H1 (cell line): ENCODE measurements at regions not wholly inside any gene's neighbourhood (a gene's known extent, or its start where the extent isn't known, plus 50 kb on each side); places are given as distances from the start of the nearest gene placed in this dataset.

ENCODE experiments used
- CTCF ChIA-PET: fragments of 300-600 bp; sonication (Branson Sonifier 250); formaldehyde crosslinking; loops from one replicate; lab custom pipeline; 2021; ENCODE audit not compliant: partially characterized antibody; lab: Charles Lee
- POLR2A ChIA-PET: fragments of 300-600 bp; sonication (Branson Sonifier 250); formaldehyde crosslinking; loops from one replicate; lab custom pipeline; 2021; ENCODE audit warnings: inconsistent platforms; ENCODE audit not compliant: partially characterized antibody; lab: Charles Lee
- DNase-seq, 2 experiments: peaks; one replicate each; pipeline versions ENCODE4 v3.0.0 to v3.0.0-alpha.2; 2010 to 2022; ENCODE audit warnings: low spot score in 2 of 2, low read depth in 1 of 2, mixed read lengths in 1 of 2
- FAIRE-seq: peaks from 2 replicates; lab custom pipeline; 2011; peaks lifted over from hg19 to GRCh38; lab: Jason Lieb, UNC
- H2AFZ ChIP-seq: 2 replicates; pipeline ENCODE4 v1.8.1; 2012; ENCODE audit warnings: low read length, inconsistent platforms
- H2AK5ac ChIP-seq: 2 replicates; pipeline ENCODE4 v1.6.1; 2013; ENCODE audit warnings: low read depth, low read length
- H2BK120ac ChIP-seq: replicated peaks from 2 replicates; pipeline ENCODE3; 2013; ENCODE audit warnings: low read depth, low read length, inconsistent platforms
- H2BK12ac ChIP-seq: 2 replicates; pipeline ENCODE4 v1.6.1; 2013; ENCODE audit warnings: low read depth, low read length
- H2BK15ac ChIP-seq: 2 replicates; pipeline ENCODE4 v1.6.1; 2013; ENCODE audit warnings: low read length
- H2BK20ac ChIP-seq: 2 replicates; pipeline ENCODE4 v1.6.1; 2013; ENCODE audit warnings: low read length
- H2BK5ac ChIP-seq: 2 replicates; pipeline ENCODE4 v1.6.1; 2013; ENCODE audit warnings: low read depth, low read length
- H3K14ac ChIP-seq: 2 replicates; pipeline ENCODE4 v1.6.1; 2013; ENCODE audit warnings: inconsistent platforms; ENCODE audit not compliant: insufficient read length
- H3K18ac ChIP-seq: 2 replicates; pipeline ENCODE4 v1.6.1; 2013; ENCODE audit warnings: low read length; ENCODE audit errors: extremely low read depth
- H3K23ac ChIP-seq: 2 replicates; pipeline ENCODE4 v1.6.1; 2013; ENCODE audit warnings: inconsistent platforms; ENCODE audit not compliant: insufficient read length
- H3K23me2 ChIP-seq: 2 replicates; pipeline ENCODE4 v1.6.1; 2013; ENCODE audit warnings: low read depth, low read length
- H3K27ac ChIP-seq: 2 replicates; pipeline ENCODE4 v1.6.1; 2011; ENCODE audit warnings: low read depth, low read length, inconsistent platforms
- H3K27me3 ChIP-seq, 4 experiments: replicated peaks in 1 of 4; 1 replicate in 1 of 4; 2 replicates in 3 of 4; pipeline versions ENCODE4 v1.6.1 to v1.8.1; 2011 to 2013; ENCODE audit warnings: low read length in 3 of 4, mild to moderate bottlenecking in 3 of 4, inconsistent platforms in 2 of 4, mixed read lengths in 2 of 4, moderate library complexity in 1 of 4; ENCODE audit not compliant: control insufficient read depth in 3 of 4, insufficient read depth in 3 of 4; ENCODE audit errors: extremely low read depth in 1 of 4
- H3K36me3 ChIP-seq, 4 experiments: 2 replicates each; pipeline versions ENCODE4 v1.6.1 to v1.8.1; 2011 to 2013; ENCODE audit warnings: mild to moderate bottlenecking in 4 of 4, low read length in 3 of 4, moderate library complexity in 2 of 4, control low read depth in 1 of 4, inconsistent platforms in 1 of 4; ENCODE audit not compliant: insufficient read depth in 4 of 4, control insufficient read depth in 2 of 4
- H3K4ac ChIP-seq: replicated peaks from 2 replicates; pipeline ENCODE3; 2013; ENCODE audit warnings: low read length, low read depth, mixed read lengths, inconsistent platforms; ENCODE audit not compliant: insufficient read length
- H3K4me1 ChIP-seq, 4 experiments: replicated peaks in 1 of 4; 1 replicate in 1 of 4; 2 replicates in 3 of 4; pipeline versions ENCODE4 v1.6.1 to v1.8.1; 2011 to 2013; ENCODE audit warnings: low read length in 3 of 4, inconsistent platforms in 2 of 4, mixed read lengths in 1 of 4; ENCODE audit not compliant: insufficient read depth in 4 of 4, control insufficient read depth in 3 of 4
- H3K4me2 ChIP-seq, 2 experiments: 2 replicates each; pipeline versions ENCODE4 v1.6.1 to v1.8.1; 2011 to 2013; ENCODE audit warnings: low read depth in 2 of 2, low read length in 2 of 2, control low read depth in 1 of 2, inconsistent platforms in 1 of 2, mild to moderate bottlenecking in 1 of 2; ENCODE audit not compliant: insufficient read depth in 1 of 2
- H3K4me3 ChIP-seq, 4 experiments: fragments of 200-600, 300-600 bp in 1 of 4; sonication (generic), shearing (Covaris generic), sonication (Bioruptor Twin) in 1 of 4; 2 replicates each; pipeline versions ENCODE4 v1.5.1 to v1.8.1; 2011 to 2016; ENCODE audit warnings: low read length in 4 of 4, low read depth in 3 of 4, control low read depth in 2 of 4, inconsistent platforms in 2 of 4, mild to moderate bottlenecking in 2 of 4, mixed read lengths in 1 of 4, moderate library complexity in 1 of 4; ENCODE audit not compliant: insufficient read depth in 2 of 4; ENCODE audit errors: extremely low read depth in 1 of 4
- H3K56ac ChIP-seq: replicated peaks from 2 replicates; pipeline ENCODE3; 2013; ENCODE audit warnings: low read depth, mild to moderate bottlenecking, mixed read lengths, low read length, inconsistent platforms; ENCODE audit not compliant: insufficient read length
- H3K79me1 ChIP-seq: 2 replicates; pipeline ENCODE4 v1.6.1; 2013; ENCODE audit warnings: low read depth, low read length, control low read depth
- H3K79me2 ChIP-seq, 2 experiments: 2 replicates each; pipeline versions ENCODE4 v1.6.1 to v1.8.1; 2012 to 2013; ENCODE audit warnings: low read length in 2 of 2, mild to moderate bottlenecking in 2 of 2, inconsistent platforms in 1 of 2; ENCODE audit not compliant: insufficient read depth in 2 of 2, control insufficient read depth in 1 of 2
- H3K9ac ChIP-seq, 4 experiments: replicated peaks in 1 of 4; 1 replicate in 1 of 4; 2 replicates in 3 of 4; pipeline versions ENCODE4 v1.6.1 to v1.8.1; 2011 to 2013; ENCODE audit warnings: low read depth in 3 of 4, low read length in 3 of 4, control low read depth in 2 of 4, mild to moderate bottlenecking in 2 of 4, moderate library complexity in 2 of 4, inconsistent platforms in 1 of 4; ENCODE audit errors: extremely low read depth in 1 of 4
- H3K9me3 ChIP-seq, 2 experiments: 2 replicates each; pipeline versions ENCODE4 v1.6.1 to v1.8.1; 2012 to 2013; ENCODE audit warnings: mild to moderate bottlenecking in 2 of 2, moderate library complexity in 2 of 2, control low read depth in 1 of 2, inconsistent platforms in 1 of 2, low read depth in 1 of 2, low read length in 1 of 2, mixed read lengths in 1 of 2; ENCODE audit not compliant: insufficient read depth in 2 of 2
- H4K20me1 ChIP-seq, 2 experiments: replicated peaks in 1 of 2; 2 replicates each; pipeline versions ENCODE3 to v1.8.1; 2011 to 2013; ENCODE audit warnings: inconsistent platforms in 2 of 2, low read length in 2 of 2, mild to moderate bottlenecking in 1 of 2; ENCODE audit not compliant: insufficient read depth in 2 of 2, control insufficient read depth in 1 of 2
- H4K5ac ChIP-seq: 2 replicates; pipeline ENCODE4 v1.6.1; 2013; ENCODE audit warnings: low read length, low read depth, mixed read lengths, inconsistent platforms; ENCODE audit not compliant: insufficient read length
- H4K8ac ChIP-seq: 2 replicates; pipeline ENCODE4 v1.8.0; 2013; ENCODE audit warnings: mild to moderate bottlenecking, moderate library complexity, low read length, inconsistent platforms; ENCODE audit not compliant: insufficient read depth; ENCODE audit errors: extremely low read depth
- H4K91ac ChIP-seq: replicated peaks from 2 replicates; pipeline ENCODE3; 2013; ENCODE audit warnings: low read length, mixed read lengths, inconsistent platforms; ENCODE audit not compliant: insufficient read length
- KDM5A ChIP-seq: fragments of 200-600 bp; IDR thresholded peaks from 2 replicates; pipeline ENCODE4 v1.7.1; 2012; ENCODE audit warnings: mild to moderate bottlenecking, low read length, inconsistent platforms, mixed read lengths
- RFX5 ChIP-seq: IDR thresholded peaks from 2 replicates; pipeline ENCODE4 v1.6.1; 2011; ENCODE audit warnings: low read depth, low read length, improper control_type of control experiment, borderline replicate concordance
- SP1 ChIP-seq: IDR thresholded peaks from 2 replicates; pipeline ENCODE4 v1.6.1; 2011; ENCODE audit warnings: low read depth, low read length
- WGBS, 2 experiments: shearing (Covaris generic) in 1 of 2; methylation state at CpG; one replicate each; pipeline versions ENCODE4 v1.1.6 to v1.1.7; 2013 to 2015; ENCODE audit warnings: low lambda C conversion rate in 2 of 2, mixed read lengths in 2 of 2, inconsistent platforms in 1 of 2, low coverage in 1 of 2, missing lambda C conversion rate in 1 of 2; ENCODE audit not compliant: insufficient replicate concordance in 2 of 2, insufficient coverage in 1 of 2, insufficient read length in 1 of 2; ENCODE audit errors: extremely low coverage in 1 of 2, missing lambda C conversion rate in 1 of 2; 5-methylcytosine and 5-hydroxymethylcytosine counted together
- TF ChIP-seq, protein P1 (sequence below): IDR thresholded peaks from 2 replicates; pipeline ENCODE4 v1.6.1; 2011; ENCODE audit warnings: low read depth, mild to moderate bottlenecking, low read length; ENCODE audit not compliant: insufficient read depth

DNA sequence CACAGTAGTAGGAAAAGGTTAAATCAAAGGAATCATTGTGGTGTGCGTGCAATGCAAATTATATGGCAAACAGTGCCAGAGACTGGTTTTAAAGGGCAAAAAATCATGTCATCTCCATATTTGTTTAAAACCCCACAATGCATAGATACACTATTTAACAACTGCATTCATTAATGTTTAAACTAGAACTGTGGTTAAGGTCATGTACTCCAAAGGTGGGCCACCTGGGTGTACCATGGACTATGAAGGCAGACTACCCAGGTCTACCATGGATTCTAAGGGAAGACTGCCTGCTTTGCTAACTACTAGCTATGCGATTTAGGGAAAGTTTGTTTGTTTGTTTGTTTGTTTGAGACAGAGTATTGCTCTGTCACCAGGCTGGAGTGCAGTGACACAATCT, 356.3 kb downstream of the ZEB2 start:
- Histone ChIP-seq H3K18ac (no peak overlapping the region), H3K36me3 (no peaks in the 10 kb centered on the region), H3K4me1 (no peaks in the 10 kb centered on the region), H2BK12ac (no peak overlapping the region), H3K4ac (no peak overlapping the region), H3K56ac (no peak overlapping the region), H3K4me2 (no peak overlapping the region), H3K9ac (no peak overlapping the region), H2BK15ac (no peak overlapping the region), H2BK5ac (no peak overlapping the region), H2BK120ac (no peak overlapping the region), H3K14ac (no peak overlapping the region), H4K20me1 (no peaks in the 10 kb centered on the region), H4K8ac (no peak overlapping the region), H3K9me3 (no peaks in the 10 kb centered on the region), H3K4me3 (no peak overlapping the region), H2BK20ac (no peak overlapping the region), H3K23me2 (no peaks in the 10 kb centered on the region), H3K79me2 (no peaks in the 10 kb centered on the region), H3K79me1 (no peaks in the 10 kb centered on the region), H3K27ac (no peak overlapping the region), H2AFZ (no peak overlapping the region), H2AK5ac (no peak overlapping the region), H4K91ac (no peak overlapping the region), H3K27me3 (no peaks in the 10 kb centered on the region), H3K23ac (no peak overlapping the region), H4K5ac (no peak overlapping the region)
- CTCF ChIA-PET = interaction anchor here (0.7 to 1.4 kb wide), 4 partner anchors 21 to 285 kb away, joined by 3 to 4 read pairs (median 3); no protein-coding TSS in a partner anchor
- POLR2A ChIA-PET = no interaction called here
- DNase-seq (no peak), FAIRE-seq (no peak)
- WGBS, 2 experiments = 90% methylated on average over 2 of the region's 2 CpGs; no CpG with 5 or more reads in 1 of the 2 experiments
- TF ChIP-seq RFX5 (no peak), KDM5A (no peak), SP1 (no peak)
- TF ChIP-seq, protein P1, sequence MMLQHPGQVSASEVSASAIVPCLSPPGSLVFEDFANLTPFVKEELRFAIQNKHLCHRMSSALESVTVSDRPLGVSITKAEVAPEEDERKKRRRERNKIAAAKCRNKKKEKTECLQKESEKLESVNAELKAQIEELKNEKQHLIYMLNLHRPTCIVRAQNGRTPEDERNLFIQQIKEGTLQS = no peak
